AG08396 (cell line): ENCODE measurements at regions not wholly inside any gene's neighbourhood (a gene's known extent, or its start where the extent isn't known, plus 50 kb on each side); places are given as distances from the start of the nearest gene placed in this dataset.

Experiments used
- DNase-seq: peaks from one replicate; pipeline ENCODE4 v3.0.0; 2012; ENCODE audit warnings: low spot score, mixed read lengths

GRCh38 chr11:119906376-119906775 lies 177.4 kb upstream of the NECTIN1 start:
- no peak for DNase-seq

GRCh38 chr11:119905162-119905561 lies 176.2 kb upstream of the NECTIN1 start:
- DNase-seq = no peak

GRCh38 chr11:119904531-119905035 lies 175.6 kb upstream of the NECTIN1 start:
- DNase-seq = no peak

- no peak for DNase-seq
These were observed 174.8 kb upstream of the NECTIN1 start for GRCh38 chr11:119903821-119904220.

- no peak for DNase-seq
These were observed 174.4 kb upstream of the NECTIN1 start for GRCh38 chr11:119903389-119903788.

GRCh38 chr11:119902656-119903231 lies 173.7 kb upstream of the NECTIN1 start:
- no peak for DNase-seq

GRCh38 chr11:119901657-119902577 lies 172.9 kb upstream of the NECTIN1 start:
- no peak for DNase-seq

GRCh38 chr11:119899997-119900396 lies 171.0 kb upstream of the NECTIN1 start:
- no peak for DNase-seq

GRCh38 chr11:119897576-119897975 lies 168.6 kb upstream of the NECTIN1 start:
- no peak for DNase-seq

GRCh38 chr11:119897046-119897440 lies 168.0 kb upstream of the NECTIN1 start:
- no peak for DNase-seq

- no peak for DNase-seq
These were observed 167.5 kb upstream of the NECTIN1 start for GRCh38 chr11:119896387-119897045.

GRCh38 chr11:119895981-119896380 lies 167.0 kb upstream of the NECTIN1 start:
- DNase-seq = no peak

GRCh38 chr11:119894916-119895315 lies 165.9 kb upstream of the NECTIN1 start:
- DNase-seq = no peak

GRCh38 chr11:119892311-119892808 lies 163.4 kb upstream of the NECTIN1 start:
- DNase-seq = no peak

GRCh38 chr11:119891055-119891768 lies 162.2 kb upstream of the NECTIN1 start:
- no peak for DNase-seq

GRCh38 chr11:119890466-119890865 lies 161.5 kb upstream of the NECTIN1 start:
- no peak for DNase-seq

GRCh38 chr11:119889728-119890280 lies 160.8 kb upstream of the NECTIN1 start:
- no peak for DNase-seq

- DNase-seq = no peak
These were observed 160.1 kb upstream of the NECTIN1 start for GRCh38 chr11:119889111-119889510.

GRCh38 chr11:119888119-119888518 lies 159.1 kb upstream of the NECTIN1 start:
- no peak for DNase-seq

- DNase-seq = no peak
These were observed 157.7 kb upstream of the NECTIN1 start for GRCh38 chr11:119886667-119887230.

GRCh38 chr11:119885861-119886567 lies 157.0 kb upstream of the NECTIN1 start:
- no peak for DNase-seq
